Activated naive CD4-positive, alpha-beta T cell treated with anti-CD3 and anti-CD28 coated beads, Interleukin-2, amount 50 U/mL, for 72 hours (primary cell): ENCODE measurements at regions not wholly inside any gene's neighbourhood (a gene's known extent, or its start where the extent isn't known, plus 50 kb on each side); places are given as distances from the start of the nearest gene placed in this dataset.
"Not testable (repeated sequence)": the region's sequence is repeated elsewhere in the genome, so short reads cannot be mapped to it uniquely, and the experiment has no call there.

Experiments
- ATAC-seq, 2 donors: fragments of 150-1000 bp; cut with Tn5 transposase; 2 replicates each; pipeline ENCODE4 v1.10.0; 2021; ENCODE audit warnings: mild to moderate bottlenecking in 2 of 2, moderate library complexity in 2 of 2
- DNase-seq, 2 donors: peaks; one replicate each; pipeline ENCODE4 v3.0.0; 2021 to 2022; ENCODE audit warnings: low spot score in 2 of 2
- H3K27ac Mint-ChIP-seq, 2 donors: one replicate each; pipeline ENCODE4 v1.8.0; 2022; ENCODE audit warnings: mild to moderate bottlenecking in 2 of 2, mixed read lengths in 2 of 2
- H3K36me3 Mint-ChIP-seq, 2 donors: one replicate each; pipeline ENCODE4 v1.8.0; 2022; ENCODE audit warnings: mixed read lengths in 2 of 2
- H3K9me3 Mint-ChIP-seq, 2 donors: one replicate each; pipeline ENCODE4 v1.8.0; 2022; ENCODE audit warnings: mixed read lengths in 2 of 2

- peaks cover 0 to under 1% of the 10 kb centered on the region in 2 donors for H3K36me3 Mint-ChIP-seq
- ATAC-seq, result no peak
- no peak overlapping the region for H3K27ac Mint-ChIP-seq
- H3K9me3 Mint-ChIP-seq, result peaks cover 17 to 29% of the 10 kb centered on the region in 2 donors
- no peak for DNase-seq
These were observed 185.6 kb upstream of the ARHGAP42 start for GRCh38 chr11:100501450-100501849.

GRCh38 chr11:100512475-100512874, 174.6 kb upstream of the ARHGAP42 start:
- no peak for ATAC-seq
- Mint-ChIP-seq H3K9me3 (peaks cover 16 to 21% of the 10 kb centered on the region in 2 donors), H3K36me3 (peaks cover 0 to 12% of the 10 kb centered on the region in 2 donors), H3K27ac (no peak overlapping the region)
- no peak for DNase-seq

GRCh38 chr11:100515087-100515486, 172.0 kb upstream of the ARHGAP42 start:
- H3K9me3 Mint-ChIP-seq, result peaks cover 20 to 23% of the 10 kb centered on the region in 2 donors
- peaks cover 0 to 17% of the 10 kb centered on the region in 2 donors for H3K36me3 Mint-ChIP-seq
- H3K27ac Mint-ChIP-seq, result no peak overlapping the region
- DNase-seq (no peak), ATAC-seq (no peak)

GRCh38 chr11:100525197-100525596, 161.9 kb upstream of the ARHGAP42 start:
- no peak for ATAC-seq
- no peak for DNase-seq
- Mint-ChIP-seq H3K27ac (no peak overlapping the region), H3K36me3 (peaks cover 15 to 32% of the 10 kb centered on the region in 2 donors), H3K9me3 (peaks cover 35 to 44% of the 10 kb centered on the region in 2 donors)

- Mint-ChIP-seq H3K36me3 (peaks cover 15 to 32% of the 10 kb centered on the region in 2 donors), H3K27ac (no peak overlapping the region), H3K9me3 (peaks cover 39 to 44% of the 10 kb centered on the region in 2 donors)
- DNase-seq, result no peak
- ATAC-seq, result no peak
These were observed 161.5 kb upstream of the ARHGAP42 start for GRCh38 chr11:100525635-100526034.

GRCh38 chr11:100528872-100529416, 158.1 kb upstream of the ARHGAP42 start:
- peaks cover 36 to 49% of the 10 kb centered on the region in 2 donors for H3K9me3 Mint-ChIP-seq
- DNase-seq (no peak), ATAC-seq (no peak)
- peaks cover 11 to 22% of the 10 kb centered on the region in 2 donors for H3K36me3 Mint-ChIP-seq
- H3K27ac Mint-ChIP-seq, result no peak overlapping the region

GRCh38 chr11:100531290-100531689, 155.8 kb upstream of the ARHGAP42 start:
- Mint-ChIP-seq H3K36me3 (peaks cover 0 to 14% of the 10 kb centered on the region in 2 donors), H3K9me3 (peaks cover 25 to 34% of the 10 kb centered on the region in 2 donors)
- ATAC-seq, DNase-seq, H3K27ac Mint-ChIP-seq: not testable (repeated sequence)

GRCh38 chr11:100536979-100537378, 150.1 kb upstream of the ARHGAP42 start:
- DNase-seq (no peak), ATAC-seq (no peak)
- Mint-ChIP-seq H3K27ac (no peak overlapping the region), H3K36me3 (peaks cover 0 to 10% of the 10 kb centered on the region in 2 donors), H3K9me3 (peaks cover 8 to 15% of the 10 kb centered on the region in 2 donors)

GRCh38 chr11:100543386-100543785, 143.7 kb upstream of the ARHGAP42 start:
- Mint-ChIP-seq H3K27ac (no peak overlapping the region), H3K36me3 (peaks cover 0 to 10% of the 10 kb centered on the region in 2 donors), H3K9me3 (peaks cover 0 to 17% of the 10 kb centered on the region in 2 donors)
- ATAC-seq (no peak), DNase-seq (no peak)

- no peak for ATAC-seq
- Mint-ChIP-seq H3K36me3 (peaks cover 0 to 8% of the 10 kb centered on the region in 2 donors), H3K27ac (no peak overlapping the region), H3K9me3 (peaks cover 0 to 16% of the 10 kb centered on the region in 2 donors)
- no peak for DNase-seq
These were observed 141.5 kb upstream of the ARHGAP42 start for GRCh38 chr11:100545556-100545955.

GRCh38 chr11:100545970-100546369, 141.1 kb upstream of the ARHGAP42 start:
- ATAC-seq (no peak), DNase-seq (no peak)
- H3K9me3 Mint-ChIP-seq, result peaks cover 0 to 12% of the 10 kb centered on the region in 2 donors
- peaks cover 0 to 4% of the 10 kb centered on the region in 2 donors for H3K36me3 Mint-ChIP-seq
- no peak overlapping the region for H3K27ac Mint-ChIP-seq

GRCh38 chr11:100546714-100547113, 140.4 kb upstream of the ARHGAP42 start:
- Mint-ChIP-seq H3K36me3 (no peaks in the 10 kb centered on the region), H3K27ac (no peak overlapping the region), H3K9me3 (peaks cover 0 to 8% of the 10 kb centered on the region in 2 donors)
- DNase-seq (no peak), ATAC-seq (no peak)

- no peak overlapping the region for H3K27ac Mint-ChIP-seq
- peaks cover 4 to 8% of the 10 kb centered on the region in 2 donors for H3K9me3 Mint-ChIP-seq
- peaks cover 0 to 8% of the 10 kb centered on the region in 2 donors for H3K36me3 Mint-ChIP-seq
- DNase-seq (no peak), ATAC-seq (no peak)
These were observed 136.8 kb upstream of the ARHGAP42 start for GRCh38 chr11:100550298-100550697.

- H3K9me3 Mint-ChIP-seq, result peaks cover 5 to 8% of the 10 kb centered on the region in 2 donors
- no peak for ATAC-seq
- H3K36me3 Mint-ChIP-seq, result peaks cover 0 to 8% of the 10 kb centered on the region in 2 donors
These were observed 136.0 kb upstream of the ARHGAP42 start for GRCh38 chr11:100550912-100551632.

GRCh38 chr11:100555931-100556330, 131.2 kb upstream of the ARHGAP42 start:
- Mint-ChIP-seq H3K36me3 (peaks cover 0 to 8% of the 10 kb centered on the region in 2 donors), H3K27ac (no peak overlapping the region), H3K9me3 (peaks cover 4 to 16% of the 10 kb centered on the region in 2 donors)
- DNase-seq (no peak), ATAC-seq (no peak)

More at GRCh38 chr11:100550912-100551632, 136.0 kb upstream of the ARHGAP42 start:
- H3K27ac Mint-ChIP-seq, result no peak overlapping the region
- no peak for DNase-seq

- no peak for ATAC-seq
- no peak for DNase-seq
- Mint-ChIP-seq H3K36me3 (peaks cover 0 to 8% of the 10 kb centered on the region in 2 donors), H3K9me3 (peaks cover 4 to 16% of the 10 kb centered on the region in 2 donors), H3K27ac (no peak overlapping the region)
These were observed 130.3 kb upstream of the ARHGAP42 start for GRCh38 chr11:100556781-100557180.

GRCh38 chr11:100557830-100558611, 129.1 kb upstream of the ARHGAP42 start:
- no peak for DNase-seq
- no peak for ATAC-seq
- Mint-ChIP-seq H3K9me3 (peaks cover under 1 to 16% of the 10 kb centered on the region in 2 donors), H3K27ac (no peak overlapping the region), H3K36me3 (peaks cover 0 to 4% of the 10 kb centered on the region in 2 donors)
